ENCODE measurements at regions not wholly inside any gene's neighbourhood (a gene's known extent, or its start where the extent isn't known, plus 50 kb on each side); places are given as distances from the start of the nearest gene placed in this dataset.

DNA sequence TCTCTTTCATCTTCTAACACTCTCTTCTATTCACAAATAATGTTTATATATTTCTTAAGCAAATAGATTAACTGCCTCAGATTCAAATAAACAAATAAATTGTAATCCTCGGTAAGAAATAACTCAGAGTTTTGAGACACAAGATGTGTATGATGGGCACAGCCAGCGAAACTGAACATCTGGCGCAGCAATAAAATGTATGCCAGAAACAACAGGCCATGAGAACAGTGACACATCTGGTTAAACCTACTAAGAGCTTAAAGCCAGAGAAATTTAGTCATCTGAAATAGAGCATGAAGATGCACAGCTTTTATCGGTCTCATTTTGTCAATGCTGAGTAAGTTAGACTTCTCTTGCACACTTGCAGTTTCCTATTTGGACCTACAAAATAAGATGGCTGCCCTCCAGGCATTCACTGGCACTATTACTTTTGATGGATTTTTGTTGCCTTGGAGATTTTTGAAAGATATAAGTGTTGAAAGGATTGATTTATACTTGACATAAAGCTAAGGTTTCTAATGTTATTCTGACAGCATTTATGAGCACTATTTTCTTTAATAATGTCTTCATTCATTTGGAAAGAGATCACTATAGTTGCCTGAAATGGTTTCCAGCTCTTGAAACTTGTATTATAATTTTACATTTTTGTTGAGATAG is 1444.0 kb downstream of the PCDH18 start:
- Histone ChIP-seq H3K79me2 (ENCODE audit: insufficient read depth, low read length) (no peaks in the 10 kb centered on the region), H3K4me3 (ENCODE audit: low read depth, low read length, poor library complexity, severe bottlenecking) (no peak overlapping the region), H3F3A (ENCODE audit: insufficient read depth, low read length) (no peaks in the 10 kb centered on the region; the same call in 1 of the 2 replicates), H3K27me3 (ENCODE audit: insufficient read depth, low read length) (no peaks in the 10 kb centered on the region), H3K36me3 (ENCODE audit: insufficient read depth, low read length) (no peaks in the 10 kb centered on the region), H3K27ac (ENCODE audit: low read depth, low read length, poor library complexity, severe bottlenecking) (no peak overlapping the region), H3K9me2 (ENCODE audit: low read depth, low read length) (no peaks in the 10 kb centered on the region), H3K9ac (ENCODE audit: low read length) (no peak overlapping the region), H3K9me3 (ENCODE audit: low read length) (no peaks in the 10 kb centered on the region), H3K4me1 (ENCODE audit: insufficient read depth, low read length, severe bottlenecking) (no peaks in the 10 kb centered on the region), H2AFZ (ENCODE audit: low read length) (no peak overlapping the region), H4K20me1 (ENCODE audit: insufficient read depth, low read length) (no peaks in the 10 kb centered on the region), H3K4me2 (ENCODE audit: low read length) (no peak overlapping the region)
- no peak for TF ChIP-seq EZH2 (IDR thresholded peaks at IDR 0.05; ENCODE audit: borderline replicate concordance, low read length)
- TF ChIP-seq CTCF (IDR thresholded peaks at IDR 0.05; ENCODE audit: low read length), result no peak

GRCh38 chr4:136078976-136079375 is 1453.3 kb downstream of the PCDH18 start:
- Histone ChIP-seq H3K9ac (ENCODE audit: low read length) (no peak overlapping the region), H3K9me3 (ENCODE audit: low read length) (no peaks in the 10 kb centered on the region), H3K4me2 (ENCODE audit: low read length) (no peak overlapping the region), H3K4me3 (ENCODE audit: low read depth, low read length, poor library complexity, severe bottlenecking) (no peak overlapping the region), H3K27ac (ENCODE audit: low read depth, low read length, poor library complexity, severe bottlenecking) (no peak overlapping the region), H3F3A (ENCODE audit: insufficient read depth, low read length) (no peaks in the 10 kb centered on the region), H3K4me1 (ENCODE audit: insufficient read depth, low read length, severe bottlenecking) (no peaks in the 10 kb centered on the region), H3K27me3 (ENCODE audit: insufficient read depth, low read length) (no peaks in the 10 kb centered on the region), H3K79me2 (ENCODE audit: insufficient read depth, low read length) (no peaks in the 10 kb centered on the region), H3K36me3 (ENCODE audit: insufficient read depth, low read length) (no peaks in the 10 kb centered on the region), H4K20me1 (ENCODE audit: insufficient read depth, low read length) (no peaks in the 10 kb centered on the region), H2AFZ (ENCODE audit: low read length) (no peak overlapping the region), H3K9me2 (ENCODE audit: low read depth, low read length) (no peaks in the 10 kb centered on the region)
- TF ChIP-seq EZH2 (IDR thresholded peaks at IDR 0.05; ENCODE audit: borderline replicate concordance, low read length), result no peak
- TF ChIP-seq CTCF (IDR thresholded peaks at IDR 0.05; ENCODE audit: low read length), result no peak

- no peak overlapping the region for H3K4me2 ChIP-seq (ENCODE audit: low read length)
- no peak overlapping the region for H3K27ac ChIP-seq (ENCODE audit: low read depth, low read length, poor library complexity, severe bottlenecking)
- H3K4me1 ChIP-seq (ENCODE audit: insufficient read depth, low read length, severe bottlenecking), result no peaks in the 10 kb centered on the region
- no peaks in the 10 kb centered on the region for H4K20me1 ChIP-seq (ENCODE audit: insufficient read depth, low read length)
- H3K27me3 ChIP-seq (ENCODE audit: insufficient read depth, low read length), result no peaks in the 10 kb centered on the region
- H3K4me3 ChIP-seq (ENCODE audit: low read depth, low read length, poor library complexity, severe bottlenecking), result no peak overlapping the region
- no peak overlapping the region for H3K9ac ChIP-seq (ENCODE audit: low read length)
- H3K79me2 ChIP-seq (ENCODE audit: insufficient read depth, low read length), result no peaks in the 10 kb centered on the region
- no peaks in the 10 kb centered on the region for H3K9me3 ChIP-seq (ENCODE audit: low read length)
- H3F3A ChIP-seq (ENCODE audit: insufficient read depth, low read length), result no peaks in the 10 kb centered on the region
- H3K36me3 ChIP-seq (ENCODE audit: insufficient read depth, low read length), result no peaks in the 10 kb centered on the region
- H3K9me2 ChIP-seq (ENCODE audit: low read depth, low read length), result no peaks in the 10 kb centered on the region
- TF ChIP-seq EZH2 (IDR thresholded peaks at IDR 0.05; ENCODE audit: borderline replicate concordance, low read length) (no peak), CTCF (IDR thresholded peaks at IDR 0.05; ENCODE audit: low read length) (no peak)
- no peak overlapping the region for H2AFZ ChIP-seq (ENCODE audit: low read length)
Observed at GRCh38 chr4:136056748-136057147, 1475.5 kb downstream of the PCDH18 start.

Data from OCI-LY1 (cell line).